PFSK-1 (cell line): ENCODE measurements at regions not wholly inside any gene's neighbourhood (a gene's known extent, or its start where the extent isn't known, plus 50 kb on each side); places are given as distances from the start of the nearest gene placed in this dataset.

Experiments used
- FOXP2 ChIP-seq: optimal IDR thresholded peaks from 2 replicates; pipeline ENCODE3; 2011; ENCODE audit warnings: borderline replicate concordance, control low read depth, inconsistent platforms; ENCODE audit not compliant: insufficient read depth; ENCODE audit errors: extremely low read length, extremely low read depth
- POLR2AphosphoS5 ChIP-seq: IDR thresholded peaks from 2 replicates; pipeline ENCODE4 v1.6.1; 2012; ENCODE audit warnings: low read depth, mild to moderate bottlenecking, control low read depth, low read length, moderate library complexity
- REST ChIP-seq, 2 experiments: IDR thresholded peaks; 2 replicates each; pipeline versions ENCODE4 v1.6.1 to v1.8.0; 2011 to 2012; ENCODE audit warnings: low read depth in 2 of 2, low read length in 2 of 2, control low read depth in 1 of 2, inconsistent platforms in 1 of 2, mild to moderate bottlenecking in 1 of 2, moderate library complexity in 1 of 2; ENCODE audit not compliant: insufficient read depth in 1 of 2
- SIN3A ChIP-seq: IDR thresholded peaks from 2 replicates; pipeline ENCODE4 v1.6.1; 2012; ENCODE audit warnings: mild to moderate bottlenecking, low read length, moderate library complexity, borderline replicate concordance; ENCODE audit not compliant: insufficient read depth
- TAF1 ChIP-seq: IDR thresholded peaks from 2 replicates; pipeline ENCODE4 v1.6.1; 2012; ENCODE audit warnings: low read length, control low read depth, borderline replicate concordance; ENCODE audit not compliant: insufficient read depth

DNA sequence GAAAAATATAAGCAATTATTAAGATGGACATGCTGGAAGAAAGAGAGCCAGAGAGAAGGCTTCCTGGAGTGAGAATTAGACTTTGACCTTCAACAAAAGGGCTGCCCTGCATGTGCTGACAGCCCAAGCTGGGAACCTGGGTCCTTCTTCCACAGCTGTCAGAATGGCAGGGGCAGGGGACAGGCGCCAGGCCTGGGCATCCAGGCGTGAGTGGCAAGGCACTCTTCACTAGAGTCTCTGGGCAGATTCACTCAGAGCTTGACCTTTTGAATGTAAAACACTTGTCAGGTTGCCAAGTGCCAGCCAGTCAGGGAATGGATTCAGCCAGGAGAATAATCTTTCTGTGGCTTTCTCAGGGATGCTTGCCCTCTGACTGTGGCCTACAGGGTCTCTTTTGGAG is 119.1 kb upstream of the CLINT1 start:
- TF ChIP-seq TAF1: no peak
- TF ChIP-seq SIN3A: no peak
- TF ChIP-seq FOXP2: no peak
- TF ChIP-seq POLR2AphosphoS5: no peak
- TF ChIP-seq REST (IDR thresholded peaks at IDR 0.05; ENCODE audit: insufficient read depth in 1 of 2, low read depth in 2 of 2, low read length in 2 of 2): no peak

DNA sequence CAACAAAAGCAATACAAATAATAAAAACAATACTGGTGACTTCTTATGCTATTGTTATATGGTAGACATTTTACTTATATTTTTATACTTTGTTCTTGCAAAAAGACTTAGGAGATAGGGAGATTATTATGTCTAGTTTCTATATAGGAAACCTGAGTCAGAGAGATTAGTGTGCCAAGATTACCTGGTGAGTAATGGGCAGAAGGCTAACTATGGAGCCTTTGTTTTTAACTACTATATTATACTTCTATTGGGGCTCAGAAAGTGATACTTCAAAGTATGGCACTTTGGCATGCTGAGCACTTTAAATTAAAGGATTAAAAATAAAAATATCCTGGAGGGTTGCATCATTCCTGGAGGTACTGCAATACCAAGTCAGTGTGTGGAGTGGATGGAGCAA is 117.5 kb upstream of the CLINT1 start:
- TF ChIP-seq REST (IDR thresholded peaks at IDR 0.05; ENCODE audit: insufficient read depth in 1 of 2, low read depth in 2 of 2, low read length in 2 of 2): no peak
- no peak for TF ChIP-seq POLR2AphosphoS5
- TF ChIP-seq TAF1: no peak
- TF ChIP-seq FOXP2: no peak
- no peak for TF ChIP-seq SIN3A

DNA sequence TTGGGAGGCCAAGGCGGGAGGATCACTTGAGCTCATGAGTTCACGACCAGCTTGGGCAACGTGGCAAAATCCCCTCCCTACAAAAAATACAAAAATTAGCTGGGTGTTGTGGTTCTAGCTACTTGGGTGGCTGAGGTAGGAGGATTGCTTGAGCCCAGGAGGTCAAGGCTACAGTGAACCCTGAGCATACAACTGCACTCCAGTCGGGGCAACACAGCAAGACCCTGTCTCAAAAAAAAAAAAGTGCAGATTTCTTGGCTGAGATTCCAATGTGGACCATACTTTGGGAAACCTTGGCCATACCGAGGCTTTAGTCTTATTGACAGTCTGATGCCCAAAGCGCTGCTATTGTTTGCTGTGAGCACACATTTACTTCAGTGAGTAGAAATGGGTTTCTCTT is 113.6 kb upstream of the CLINT1 start:
- no peak for TF ChIP-seq FOXP2
- TF ChIP-seq TAF1: no peak
- TF ChIP-seq SIN3A: no peak
- TF ChIP-seq REST (IDR thresholded peaks at IDR 0.05; ENCODE audit: insufficient read depth in 1 of 2, low read depth in 2 of 2, low read length in 2 of 2): no peak
- TF ChIP-seq POLR2AphosphoS5: no peak

- TF ChIP-seq TAF1 (no peak), SIN3A (no peak), REST (IDR thresholded peaks at IDR 0.05; ENCODE audit: insufficient read depth in 1 of 2, low read depth in 2 of 2, low read length in 2 of 2) (no peak), POLR2AphosphoS5 (no peak), FOXP2 (no peak)
These were observed 112.7 kb upstream of the CLINT1 start for GRCh38 chr5:157971571-157972216.
